ENCODE measurements at regions not wholly inside any gene's neighbourhood (a gene's known extent, or its start where the extent isn't known, plus 50 kb on each side); places are given as distances from the start of the nearest gene placed in this dataset.

DNA sequence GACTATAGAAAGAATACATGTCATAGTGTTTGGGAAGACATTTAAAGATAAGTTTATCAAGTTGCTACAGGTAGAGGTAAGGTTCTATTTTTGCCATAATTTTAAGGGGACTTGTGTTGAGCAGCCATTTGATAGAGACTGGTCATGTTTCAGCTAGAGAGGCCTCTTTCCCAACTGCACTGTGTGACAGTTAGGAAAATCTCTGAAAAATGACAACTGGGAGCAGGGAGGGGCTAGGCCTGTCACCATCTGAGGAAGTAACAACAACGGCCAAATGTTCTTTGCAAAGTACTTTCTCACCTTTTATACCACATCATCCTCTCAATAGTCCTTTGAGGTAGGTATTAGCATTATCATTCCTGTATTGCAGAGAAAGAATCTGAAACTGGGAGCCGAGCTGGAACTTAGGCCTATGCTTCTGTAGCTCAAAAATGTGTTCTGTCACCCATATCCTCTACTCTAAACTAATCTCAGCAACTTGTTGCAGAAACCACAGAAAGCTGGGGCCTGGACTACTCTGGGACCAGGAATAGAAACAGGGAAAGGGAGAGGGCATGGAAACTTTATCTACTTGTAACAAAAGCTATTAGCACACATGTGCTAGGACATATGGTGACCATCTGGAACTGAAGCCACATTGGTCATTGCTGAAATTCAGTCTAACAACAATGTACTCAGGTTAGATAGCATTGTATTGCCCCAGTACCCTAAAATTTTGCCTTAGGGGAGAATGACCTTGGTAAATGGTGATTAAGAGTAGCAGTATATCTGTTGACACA is 198.9 kb downstream of the MID1IP1 start:
- Histone ChIP-seq H3K27ac (no peak overlapping the region), H3K4me3 (no peak overlapping the region), H3K4me1 (no peaks in the 10 kb centered on the region), H3K9me3 (no peaks in the 10 kb centered on the region), H3K36me3 (no peaks in the 10 kb centered on the region), H3K27me3 (no peaks in the 10 kb centered on the region)
- DNase-seq, result no peak
- intact Hi-C loops (cut with DNase I; ENCODE audit: low total_unique reads), result no loop called here
- no peak for TF ChIP-seq POLR2A (IDR thresholded peaks at IDR 0.05)
- TF ChIP-seq, protein P1, sequence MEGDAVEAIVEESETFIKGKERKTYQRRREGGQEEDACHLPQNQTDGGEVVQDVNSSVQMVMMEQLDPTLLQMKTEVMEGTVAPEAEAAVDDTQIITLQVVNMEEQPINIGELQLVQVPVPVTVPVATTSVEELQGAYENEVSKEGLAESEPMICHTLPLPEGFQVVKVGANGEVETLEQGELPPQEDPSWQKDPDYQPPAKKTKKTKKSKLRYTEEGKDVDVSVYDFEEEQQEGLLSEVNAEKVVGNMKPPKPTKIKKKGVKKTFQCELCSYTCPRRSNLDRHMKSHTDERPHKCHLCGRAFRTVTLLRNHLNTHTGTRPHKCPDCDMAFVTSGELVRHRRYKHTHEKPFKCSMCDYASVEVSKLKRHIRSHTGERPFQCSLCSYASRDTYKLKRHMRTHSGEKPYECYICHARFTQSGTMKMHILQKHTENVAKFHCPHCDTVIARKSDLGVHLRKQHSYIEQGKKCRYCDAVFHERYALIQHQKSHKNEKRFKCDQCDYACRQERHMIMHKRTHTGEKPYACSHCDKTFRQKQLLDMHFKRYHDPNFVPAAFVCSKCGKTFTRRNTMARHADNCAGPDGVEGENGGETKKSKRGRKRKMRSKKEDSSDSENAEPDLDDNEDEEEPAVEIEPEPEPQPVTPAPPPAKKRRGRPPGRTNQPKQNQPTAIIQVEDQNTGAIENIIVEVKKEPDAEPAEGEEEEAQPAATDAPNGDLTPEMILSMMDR (IDR thresholded peaks at IDR 0.05), result no peak

DNA sequence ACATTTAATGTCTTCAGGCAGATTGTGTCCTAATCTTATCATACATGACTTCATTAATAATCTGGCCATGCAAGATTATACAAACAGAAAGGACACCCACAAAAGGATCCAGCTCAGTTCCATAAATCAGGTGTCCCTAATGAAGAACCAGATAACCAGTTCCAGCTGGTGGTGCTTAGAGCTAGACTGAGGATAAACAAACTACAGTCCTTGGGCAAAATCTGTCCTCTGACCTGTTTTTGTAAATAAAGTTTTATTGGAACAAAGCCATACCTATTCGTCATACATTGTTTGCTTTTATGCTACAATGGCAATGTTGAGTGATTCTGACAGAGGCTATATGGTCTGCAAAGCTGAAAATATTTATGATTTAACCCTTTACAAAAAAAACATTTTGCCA is 199.5 kb downstream of the MID1IP1 start:
- TF ChIP-seq, protein P1 (IDR thresholded peaks at IDR 0.05), result no peak
- TF ChIP-seq POLR2A (IDR thresholded peaks at IDR 0.05), result no peak
- Histone ChIP-seq H3K27ac (no peak overlapping the region), H3K27me3 (no peaks in the 10 kb centered on the region), H3K9me3 (no peaks in the 10 kb centered on the region), H3K4me1 (no peaks in the 10 kb centered on the region), H3K4me3 (no peak overlapping the region), H3K36me3 (no peaks in the 10 kb centered on the region)
- DNase-seq, result no peak
- intact Hi-C loops (cut with DNase I; ENCODE audit: low total_unique reads), result no loop called here

DNA sequence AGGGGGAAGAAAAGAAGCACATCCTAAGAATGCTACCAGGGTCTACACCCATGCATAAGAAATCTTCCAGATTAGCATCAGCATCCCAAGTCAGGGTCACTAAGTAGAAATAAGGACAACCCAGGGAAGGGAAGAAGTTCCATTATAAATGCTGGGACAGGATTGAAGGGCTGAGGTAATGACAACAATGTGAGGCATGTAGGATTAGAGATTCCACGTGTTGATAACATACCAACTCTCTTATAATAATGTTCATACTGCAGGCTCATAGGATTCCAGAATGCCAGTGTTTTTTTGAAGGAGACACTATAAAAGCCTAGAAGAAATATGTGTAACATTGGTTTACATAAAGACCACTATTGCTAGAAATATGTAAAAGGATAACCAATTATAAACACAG is 201.2 kb downstream of the MID1IP1 start:
- intact Hi-C loops (cut with DNase I; ENCODE audit: low total_unique reads), result no loop called here
- no peak overlapping the region for H3K27ac ChIP-seq
- H3K4me1 ChIP-seq, result no peaks in the 10 kb centered on the region
- no peaks in the 10 kb centered on the region for H3K9me3 ChIP-seq
- H3K36me3 ChIP-seq, result no peaks in the 10 kb centered on the region
- TF ChIP-seq POLR2A (IDR thresholded peaks at IDR 0.05), result no peak
- TF ChIP-seq, protein P1 (IDR thresholded peaks at IDR 0.05), result no peak
- no peak for DNase-seq
- H3K4me3 ChIP-seq, result no peak overlapping the region
- no peaks in the 10 kb centered on the region for H3K27me3 ChIP-seq

DNA sequence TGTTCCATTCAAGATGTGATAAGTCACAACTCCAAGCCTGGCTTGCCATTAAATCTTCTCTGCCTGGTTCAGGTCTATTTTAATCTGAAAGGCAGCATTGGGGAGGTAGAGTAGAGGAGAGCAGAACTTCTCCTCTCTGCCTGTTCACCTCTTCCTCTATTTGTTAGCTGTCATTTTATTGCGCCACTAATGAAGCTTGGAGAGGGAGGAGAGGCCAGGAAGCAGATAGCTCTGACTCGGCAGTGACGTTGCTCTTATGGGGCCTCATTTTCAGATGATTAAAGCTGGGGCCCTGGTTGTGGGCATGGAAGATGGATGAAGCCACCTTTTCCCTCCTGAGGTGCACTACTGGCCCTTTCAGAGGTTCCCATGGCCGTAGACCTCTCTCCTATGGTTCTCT is 207.3 kb downstream of the MID1IP1 start:
- no peak overlapping the region for H3K4me3 ChIP-seq
- no peaks in the 10 kb centered on the region for H3K4me1 ChIP-seq
- intact Hi-C loops (cut with DNase I; ENCODE audit: low total_unique reads), result no loop called here
- no peak overlapping the region for H3K27ac ChIP-seq
- no peaks in the 10 kb centered on the region for H3K36me3 ChIP-seq
- TF ChIP-seq, protein P1 (IDR thresholded peaks at IDR 0.05), result no peak
- TF ChIP-seq POLR2A (IDR thresholded peaks at IDR 0.05), result no peak
- no peaks in the 10 kb centered on the region for H3K9me3 ChIP-seq
- DNase-seq, result no peak
- H3K27me3 ChIP-seq, result no peaks in the 10 kb centered on the region

DNA sequence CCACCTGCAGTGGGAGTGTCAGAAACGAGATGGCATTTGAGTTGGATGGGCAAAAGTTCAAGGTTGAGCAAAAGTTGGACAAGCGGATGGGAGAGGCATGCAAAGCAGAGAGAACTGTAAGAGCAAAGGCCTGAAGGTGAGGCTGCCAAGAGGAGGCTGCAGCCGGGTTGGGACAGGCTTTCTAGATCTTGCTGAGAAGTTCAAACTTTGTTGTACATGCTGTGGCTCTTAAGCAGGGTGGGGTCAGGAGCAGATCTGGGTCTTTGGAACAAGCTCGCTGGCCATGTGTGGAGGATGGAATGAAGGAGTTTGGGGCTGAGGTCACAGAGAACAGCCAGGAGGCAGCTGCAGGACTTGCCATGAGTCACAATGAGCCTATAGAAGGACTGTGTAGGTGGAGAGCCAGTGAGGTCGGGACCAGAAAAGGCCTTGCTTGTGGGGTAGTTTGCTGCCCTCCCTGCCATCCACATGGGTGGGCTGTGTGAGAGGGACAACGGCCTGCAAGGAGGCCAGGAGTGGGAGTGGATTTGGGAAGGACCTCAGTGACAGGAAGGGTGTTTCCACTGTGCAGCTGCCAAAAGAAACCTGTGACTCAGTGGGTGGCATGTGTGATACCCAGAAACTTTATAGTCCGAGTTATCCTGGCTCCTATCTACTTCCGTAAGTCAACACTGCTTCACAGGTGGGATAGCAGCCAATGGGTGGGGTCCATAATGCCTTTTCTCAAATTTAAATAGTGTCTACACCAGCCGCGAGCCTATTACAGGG is 210.4 kb downstream of the MID1IP1 start:
- no peaks in the 10 kb centered on the region for H3K4me1 ChIP-seq
- no peaks in the 10 kb centered on the region for H3K27me3 ChIP-seq
- no peaks in the 10 kb centered on the region for H3K9me3 ChIP-seq
- intact Hi-C loops (cut with DNase I; ENCODE audit: low total_unique reads), result no loop called here
- TF ChIP-seq, protein P1 (IDR thresholded peaks at IDR 0.05), result no peak
- TF ChIP-seq POLR2A (IDR thresholded peaks at IDR 0.05), result no peak
- no peaks in the 10 kb centered on the region for H3K36me3 ChIP-seq
- H3K27ac ChIP-seq, result no peak overlapping the region
- no peak for DNase-seq
- H3K4me3 ChIP-seq, result no peak overlapping the region

Measured in uterus (tissue), 3 donors.